Liver (tissue), 8 donors: ENCODE measurements at regions not wholly inside any gene's neighbourhood (a gene's known extent, or its start where the extent isn't known, plus 50 kb on each side); places are given as distances from the start of the nearest gene placed in this dataset.

Experiments used
- DNase-seq: peaks from one replicate; pipeline ENCODE4 v3.0.0-alpha.2; 2017; ENCODE audit warnings: low spot score
- H3K27ac ChIP-seq, 2 donors: one replicate each; pipeline ENCODE4 v1.7.0; 2013; ENCODE audit warnings: inconsistent platforms in 2 of 2, low read length in 2 of 2, control low read depth in 1 of 2, low read depth in 1 of 2, mild to moderate bottlenecking in 1 of 2
- H3K27me3 ChIP-seq, 4 donors: one replicate each; pipeline versions ENCODE4 v1.6.1 to v1.7.0; 2013; ENCODE audit warnings: low read length in 3 of 4, inconsistent platforms in 1 of 4, mild to moderate bottlenecking in 1 of 4, moderate library complexity in 1 of 4; ENCODE audit not compliant: control insufficient read depth in 4 of 4, insufficient read depth in 4 of 4
- H3K36me3 ChIP-seq, 4 donors: one replicate each; pipeline versions ENCODE4 v1.6.1 to v1.7.0; 2013; ENCODE audit warnings: low read length in 3 of 4, mild to moderate bottlenecking in 3 of 4, low read depth in 1 of 4, moderate library complexity in 1 of 4; ENCODE audit not compliant: control insufficient read depth in 4 of 4, insufficient read depth in 3 of 4
- H3K4me1 ChIP-seq, 4 donors: one replicate each; pipeline versions ENCODE4 v1.6.1 to v1.7.0; 2013; ENCODE audit warnings: low read length in 3 of 4, mild to moderate bottlenecking in 3 of 4, moderate library complexity in 1 of 4; ENCODE audit not compliant: control insufficient read depth in 4 of 4, insufficient read depth in 4 of 4
- H3K4me3 ChIP-seq, 3 donors: one replicate each; pipeline versions ENCODE4 v1.6.1 to v1.7.0; 2013; ENCODE audit warnings: low read length in 3 of 3, control low read depth in 1 of 3, low read depth in 1 of 3, mild to moderate bottlenecking in 1 of 3
- H3K9ac ChIP-seq, 2 donors: one replicate each; pipeline ENCODE4 v1.7.0; 2013; ENCODE audit warnings: low read length in 2 of 2, mild to moderate bottlenecking in 2 of 2, moderate library complexity in 2 of 2, control low read depth in 1 of 2, low read depth in 1 of 2
- H3K9me3 ChIP-seq, 4 donors: one replicate each; pipeline versions ENCODE4 v1.6.1 to v1.7.0; 2013; ENCODE audit warnings: low read length in 3 of 4; ENCODE audit not compliant: control insufficient read depth in 4 of 4
- EGR1 ChIP-seq, 2 donors: IDR thresholded peaks; 2 replicates each; pipeline ENCODE4 v1.6.1; 2016 to 2018; ENCODE audit warnings: antibody characterized with exemption in 2 of 2, low read depth in 2 of 2
- FOXA1 ChIP-seq: IDR thresholded peaks from 2 replicates; pipeline ENCODE4 v1.6.1; 2016; ENCODE audit warnings: antibody characterized with exemption
- FOXA2 ChIP-seq: IDR thresholded peaks from 2 replicates; pipeline ENCODE4 v1.6.1; 2016; ENCODE audit warnings: antibody characterized with exemption
- GABPA ChIP-seq, 2 donors: IDR thresholded peaks in 1 of 2; conservative IDR thresholded peaks in 1 of 2; 2 replicates each; pipeline ENCODE4 v1.6.1; 2016; ENCODE audit warnings: antibody characterized with exemption in 2 of 2, mild to moderate bottlenecking in 1 of 2, moderate library complexity in 1 of 2
- HNF4A ChIP-seq, 2 donors: conservative IDR thresholded peaks; 2 replicates each; pipeline ENCODE4 v1.6.1; 2016; ENCODE audit warnings: antibody characterized with exemption in 2 of 2, mild to moderate bottlenecking in 2 of 2
- HNF4G ChIP-seq: IDR thresholded peaks from 2 replicates; pipeline ENCODE4 v1.6.1; 2016; ENCODE audit warnings: antibody characterized with exemption
- JUND ChIP-seq, 2 donors: IDR thresholded peaks; 2 replicates each; pipeline ENCODE4 v1.6.1; 2016; ENCODE audit warnings: antibody characterized with exemption in 2 of 2
- NR2F2 ChIP-seq: IDR thresholded peaks from 2 replicates; pipeline ENCODE4 v1.6.1; 2016; ENCODE audit warnings: antibody characterized with exemption
- RAD21 ChIP-seq, 2 donors: IDR thresholded peaks; 2 replicates each; pipeline ENCODE4 v1.6.1; 2016; ENCODE audit warnings: antibody characterized with exemption in 2 of 2, mild to moderate bottlenecking in 2 of 2
- RXRA ChIP-seq, 2 donors: IDR thresholded peaks; 2 replicates each; pipeline ENCODE4 v1.6.1; 2017 to 2018; ENCODE audit warnings: antibody characterized with exemption in 2 of 2, mild to moderate bottlenecking in 1 of 2
- SP1 ChIP-seq: IDR thresholded peaks from 2 replicates; pipeline ENCODE4 v1.6.1; 2018; ENCODE audit warnings: antibody characterized with exemption, mild to moderate bottlenecking
- TAF1 ChIP-seq: conservative IDR thresholded peaks from 2 replicates; pipeline ENCODE4 v1.6.1; 2016; ENCODE audit warnings: antibody characterized with exemption, mild to moderate bottlenecking
- YY1 ChIP-seq: IDR thresholded peaks from 2 replicates; pipeline ENCODE4 v1.6.1; 2016; ENCODE audit warnings: antibody characterized with exemption, mild to moderate bottlenecking
- WGBS: extraction: QIAGEN DNeasy Blood & Tissue Kit; methylation state at CpG from one replicate; pipeline ENCODE4 v1.1.7; 2013; 5-methylcytosine and 5-hydroxymethylcytosine counted together
- TF ChIP-seq, protein P1 (sequence below): fragments of 150-350 bp; IDR thresholded peaks from 2 replicates; pipeline ENCODE4 v1.5.1; 2017; ENCODE audit warnings: improper control_type of control experiment, low read depth, low read length; ENCODE audit not compliant: missing input control
- TF ChIP-seq, protein P2 (sequence below): IDR thresholded peaks from 2 replicates; pipeline ENCODE4 v1.6.1; 2016; ENCODE audit warnings: antibody characterized with exemption
- TF ChIP-seq, protein P3 (sequence below): IDR thresholded peaks from 2 replicates; pipeline ENCODE4 v1.6.1; 2016; ENCODE audit warnings: antibody characterized with exemption, mild to moderate bottlenecking
- TF ChIP-seq, protein P4 (sequence below): IDR thresholded peaks from 2 replicates; pipeline ENCODE4 v1.6.1; 2016; ENCODE audit warnings: antibody characterized with exemption
- TF ChIP-seq, protein P5 (sequence below): IDR thresholded peaks from 2 replicates; pipeline ENCODE4 v1.6.1; 2016; ENCODE audit warnings: antibody characterized with exemption
- donor health status: healthy.
- donor health status: healthy.
- donor health status: healthy.
- donor health status: healthy.
- donor health status: healthy.

DNA sequence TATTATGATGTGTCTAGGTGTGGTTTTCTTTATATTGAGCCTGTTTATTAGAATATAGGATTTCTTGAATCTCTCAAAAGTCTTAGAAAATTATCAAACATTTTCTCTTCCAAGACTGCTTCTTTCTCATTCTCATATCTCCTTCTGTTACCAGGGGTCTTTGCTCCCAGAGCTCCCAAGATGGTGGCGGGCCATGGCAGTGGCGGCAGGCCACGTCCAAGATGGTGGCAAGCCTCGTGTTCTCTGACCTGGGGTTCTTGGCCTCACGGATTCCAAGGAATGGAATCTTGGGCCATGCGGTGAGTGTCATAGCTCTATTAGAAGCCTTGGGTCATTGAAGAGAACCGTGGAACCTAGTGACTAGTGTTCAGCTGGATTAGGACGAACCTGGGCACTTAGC lies 248.9 kb downstream of the SMARCA2 start:
- TF ChIP-seq, protein P1, sequence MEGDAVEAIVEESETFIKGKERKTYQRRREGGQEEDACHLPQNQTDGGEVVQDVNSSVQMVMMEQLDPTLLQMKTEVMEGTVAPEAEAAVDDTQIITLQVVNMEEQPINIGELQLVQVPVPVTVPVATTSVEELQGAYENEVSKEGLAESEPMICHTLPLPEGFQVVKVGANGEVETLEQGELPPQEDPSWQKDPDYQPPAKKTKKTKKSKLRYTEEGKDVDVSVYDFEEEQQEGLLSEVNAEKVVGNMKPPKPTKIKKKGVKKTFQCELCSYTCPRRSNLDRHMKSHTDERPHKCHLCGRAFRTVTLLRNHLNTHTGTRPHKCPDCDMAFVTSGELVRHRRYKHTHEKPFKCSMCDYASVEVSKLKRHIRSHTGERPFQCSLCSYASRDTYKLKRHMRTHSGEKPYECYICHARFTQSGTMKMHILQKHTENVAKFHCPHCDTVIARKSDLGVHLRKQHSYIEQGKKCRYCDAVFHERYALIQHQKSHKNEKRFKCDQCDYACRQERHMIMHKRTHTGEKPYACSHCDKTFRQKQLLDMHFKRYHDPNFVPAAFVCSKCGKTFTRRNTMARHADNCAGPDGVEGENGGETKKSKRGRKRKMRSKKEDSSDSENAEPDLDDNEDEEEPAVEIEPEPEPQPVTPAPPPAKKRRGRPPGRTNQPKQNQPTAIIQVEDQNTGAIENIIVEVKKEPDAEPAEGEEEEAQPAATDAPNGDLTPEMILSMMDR, result no peak
- TF ChIP-seq RAD21 (IDR thresholded peaks at IDR 0.05) (no peak), RXRA (IDR thresholded peaks at IDR 0.05) (no peak), HNF4A (conservative IDR thresholded peaks at IDR 0.05) (no peak), EGR1 (IDR thresholded peaks at IDR 0.05; ENCODE audit: low read depth in 2 of 2) (no peak), SP1 (no peak), GABPA (IDR thresholded peaks at IDR 0.05 in 1 of 2, conservative IDR thresholded peaks at IDR 0.05 in 1 of 2) (no peak), TAF1 (no peak), JUND (IDR thresholded peaks at IDR 0.05) (no peak), NR2F2 (no peak), HNF4G (no peak), FOXA2 (no peak), FOXA1 (no peak), YY1 (no peak)
- TF ChIP-seq, protein P2, sequence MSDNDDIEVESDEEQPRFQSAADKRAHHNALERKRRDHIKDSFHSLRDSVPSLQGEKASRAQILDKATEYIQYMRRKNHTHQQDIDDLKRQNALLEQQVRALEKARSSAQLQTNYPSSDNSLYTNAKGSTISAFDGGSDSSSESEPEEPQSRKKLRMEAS, result no peak
- TF ChIP-seq, protein P3, sequence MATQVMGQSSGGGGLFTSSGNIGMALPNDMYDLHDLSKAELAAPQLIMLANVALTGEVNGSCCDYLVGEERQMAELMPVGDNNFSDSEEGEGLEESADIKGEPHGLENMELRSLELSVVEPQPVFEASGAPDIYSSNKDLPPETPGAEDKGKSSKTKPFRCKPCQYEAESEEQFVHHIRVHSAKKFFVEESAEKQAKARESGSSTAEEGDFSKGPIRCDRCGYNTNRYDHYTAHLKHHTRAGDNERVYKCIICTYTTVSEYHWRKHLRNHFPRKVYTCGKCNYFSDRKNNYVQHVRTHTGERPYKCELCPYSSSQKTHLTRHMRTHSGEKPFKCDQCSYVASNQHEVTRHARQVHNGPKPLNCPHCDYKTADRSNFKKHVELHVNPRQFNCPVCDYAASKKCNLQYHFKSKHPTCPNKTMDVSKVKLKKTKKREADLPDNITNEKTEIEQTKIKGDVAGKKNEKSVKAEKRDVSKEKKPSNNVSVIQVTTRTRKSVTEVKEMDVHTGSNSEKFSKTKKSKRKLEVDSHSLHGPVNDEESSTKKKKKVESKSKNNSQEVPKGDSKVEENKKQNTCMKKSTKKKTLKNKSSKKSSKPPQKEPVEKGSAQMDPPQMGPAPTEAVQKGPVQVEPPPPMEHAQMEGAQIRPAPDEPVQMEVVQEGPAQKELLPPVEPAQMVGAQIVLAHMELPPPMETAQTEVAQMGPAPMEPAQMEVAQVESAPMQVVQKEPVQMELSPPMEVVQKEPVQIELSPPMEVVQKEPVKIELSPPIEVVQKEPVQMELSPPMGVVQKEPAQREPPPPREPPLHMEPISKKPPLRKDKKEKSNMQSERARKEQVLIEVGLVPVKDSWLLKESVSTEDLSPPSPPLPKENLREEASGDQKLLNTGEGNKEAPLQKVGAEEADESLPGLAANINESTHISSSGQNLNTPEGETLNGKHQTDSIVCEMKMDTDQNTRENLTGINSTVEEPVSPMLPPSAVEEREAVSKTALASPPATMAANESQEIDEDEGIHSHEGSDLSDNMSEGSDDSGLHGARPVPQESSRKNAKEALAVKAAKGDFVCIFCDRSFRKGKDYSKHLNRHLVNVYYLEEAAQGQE, result no peak
- TF ChIP-seq, protein P4, sequence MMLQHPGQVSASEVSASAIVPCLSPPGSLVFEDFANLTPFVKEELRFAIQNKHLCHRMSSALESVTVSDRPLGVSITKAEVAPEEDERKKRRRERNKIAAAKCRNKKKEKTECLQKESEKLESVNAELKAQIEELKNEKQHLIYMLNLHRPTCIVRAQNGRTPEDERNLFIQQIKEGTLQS, result no peak
- TF ChIP-seq, protein P5, sequence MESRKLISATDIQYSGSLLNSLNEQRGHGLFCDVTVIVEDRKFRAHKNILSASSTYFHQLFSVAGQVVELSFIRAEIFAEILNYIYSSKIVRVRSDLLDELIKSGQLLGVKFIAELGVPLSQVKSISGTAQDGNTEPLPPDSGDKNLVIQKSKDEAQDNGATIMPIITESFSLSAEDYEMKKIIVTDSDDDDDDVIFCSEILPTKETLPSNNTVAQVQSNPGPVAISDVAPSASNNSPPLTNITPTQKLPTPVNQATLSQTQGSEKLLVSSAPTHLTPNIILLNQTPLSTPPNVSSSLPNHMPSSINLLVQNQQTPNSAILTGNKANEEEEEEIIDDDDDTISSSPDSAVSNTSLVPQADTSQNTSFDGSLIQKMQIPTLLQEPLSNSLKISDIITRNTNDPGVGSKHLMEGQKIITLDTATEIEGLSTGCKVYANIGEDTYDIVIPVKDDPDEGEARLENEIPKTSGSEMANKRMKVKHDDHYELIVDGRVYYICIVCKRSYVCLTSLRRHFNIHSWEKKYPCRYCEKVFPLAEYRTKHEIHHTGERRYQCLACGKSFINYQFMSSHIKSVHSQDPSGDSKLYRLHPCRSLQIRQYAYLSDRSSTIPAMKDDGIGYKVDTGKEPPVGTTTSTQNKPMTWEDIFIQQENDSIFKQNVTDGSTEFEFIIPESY, result no peak
- no peak for DNase-seq
- 90% methylated on average over 8 of the region's 8 CpGs for WGBS
- Histone ChIP-seq H3K9me3 (no peaks in the 10 kb centered on the region), H3K9ac (no peak overlapping the region), H3K27me3 (no peaks in the 10 kb centered on the region), H3K36me3 (no peaks in the 10 kb centered on the region), H3K4me1 (no peaks in the 10 kb centered on the region), H3K27ac (no peak overlapping the region), H3K4me3 (no peak overlapping the region)
